GM18907 (cell line): ENCODE measurements at regions not wholly inside any gene's neighbourhood (a gene's known extent, or its start where the extent isn't known, plus 50 kb on each side); places are given as distances from the start of the nearest gene placed in this dataset.
"Not testable (repeated sequence)": the region's sequence is repeated elsewhere in the genome, so short reads cannot be mapped to it uniquely, and the experiment has no call there.

Source experiments
- ATAC-seq: cut with Tn5 transposase; IDR thresholded peaks from one replicate; pipeline ENCODE4 v1.9.1; 2021; ENCODE audit warnings: mild to moderate bottlenecking, moderate library complexity; ENCODE audit not compliant: unreplicated experiment

GRCh38 chr2:129915303-129915840 is 64.1 kb upstream of the RAB6C start:
- no peak for ATAC-seq

- no peak for ATAC-seq
These were observed 60.9 kb upstream of the RAB6C start for GRCh38 chr2:129918604-129919003.

DNA sequence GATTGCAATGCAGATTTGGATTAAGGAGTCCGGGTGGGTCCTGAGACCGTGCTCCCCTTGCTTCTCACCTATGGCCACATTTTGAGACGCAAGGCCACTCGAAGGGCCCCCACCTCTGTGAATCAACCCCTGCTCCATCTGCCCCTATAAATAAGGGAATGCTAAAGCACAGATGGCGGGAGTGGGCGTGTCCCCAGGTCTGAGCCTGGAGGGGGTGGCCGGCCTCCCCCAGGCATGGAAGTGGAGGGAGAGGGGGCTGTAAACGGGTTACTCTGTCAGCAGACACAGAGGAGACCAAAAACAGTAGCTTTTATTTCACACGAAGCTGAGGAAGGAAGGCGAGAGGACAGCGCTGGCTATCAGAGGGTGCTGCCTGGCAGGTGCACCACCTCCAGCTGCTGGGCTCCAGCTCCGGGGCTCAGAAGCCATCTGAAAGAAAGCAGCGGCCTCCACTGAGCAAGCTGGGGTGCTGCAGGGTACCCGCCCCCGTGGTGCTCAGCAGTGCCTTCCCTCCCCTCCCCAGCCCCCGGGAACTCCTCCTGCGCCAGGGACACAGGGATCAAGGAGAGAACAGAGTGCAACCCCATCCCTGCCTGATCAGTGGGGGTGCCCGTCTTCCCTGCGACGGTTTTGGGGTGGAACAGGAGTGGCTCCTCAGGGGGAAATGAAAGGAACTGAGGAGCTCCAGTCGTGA is 56.7 kb upstream of the RAB6C start:
- no peak for ATAC-seq

DNA sequence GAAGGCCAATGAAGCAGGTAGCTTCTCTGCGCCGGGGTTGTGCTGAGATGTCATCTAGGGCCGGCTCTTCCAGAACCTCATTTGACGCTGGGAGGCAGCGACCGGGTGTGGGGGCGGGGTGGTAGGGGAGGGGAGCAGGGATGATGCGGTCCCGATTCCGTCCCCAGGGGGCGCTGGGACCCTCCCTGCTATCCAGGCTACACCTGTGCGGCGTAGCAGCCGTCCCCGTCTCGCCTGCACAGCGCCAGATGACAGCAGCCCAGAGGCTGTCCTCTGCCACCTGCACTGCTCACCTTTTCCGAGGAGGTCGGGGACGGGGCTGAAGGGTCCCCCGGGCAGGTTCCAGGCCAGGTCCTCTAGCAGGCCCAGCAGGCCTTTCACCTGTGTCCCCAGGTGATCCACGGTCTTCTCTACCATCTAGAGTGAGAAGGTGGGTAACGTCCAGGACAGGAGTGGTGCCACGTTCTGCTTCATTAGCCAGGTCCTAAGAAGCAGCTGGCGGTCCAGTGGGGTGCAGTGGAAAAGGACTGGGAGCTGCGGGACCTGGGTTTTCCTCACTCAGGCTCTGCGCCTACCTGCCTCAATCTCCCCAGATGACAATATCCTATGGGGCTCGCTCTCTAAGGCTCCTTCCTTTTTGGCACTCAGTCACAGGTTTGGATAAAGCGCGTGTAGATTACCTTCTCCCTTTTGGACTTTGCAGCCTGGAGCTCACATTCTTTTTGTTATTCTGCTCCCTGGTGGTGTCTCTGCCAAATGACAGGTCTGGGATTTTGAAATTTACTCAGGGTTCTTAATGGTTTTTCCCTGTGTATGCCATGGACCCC is 56.0 kb upstream of the RAB6C start:
- ATAC-seq: peak; percentile 51

DNA sequence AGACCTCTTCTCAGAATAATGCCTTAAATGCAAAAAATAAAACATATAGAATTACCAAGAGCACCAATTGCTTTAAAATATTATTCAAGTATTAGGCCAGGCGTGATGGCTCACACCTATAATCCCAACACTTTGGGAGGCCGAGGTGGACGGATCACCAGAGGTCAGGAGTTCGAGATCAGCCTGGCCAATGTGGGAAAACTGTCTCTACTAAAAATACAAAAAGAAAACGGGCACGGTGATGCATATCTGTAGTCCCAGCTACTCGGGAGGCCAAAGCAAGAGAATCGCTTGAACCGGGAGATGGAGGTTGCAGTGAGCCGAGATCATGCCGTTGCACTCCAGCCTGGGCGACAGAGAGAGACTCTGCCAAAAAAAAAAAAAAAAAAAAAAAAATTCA is 55.4 kb upstream of the RAB6C start:
- ATAC-seq: not testable (repeated sequence)

DNA sequence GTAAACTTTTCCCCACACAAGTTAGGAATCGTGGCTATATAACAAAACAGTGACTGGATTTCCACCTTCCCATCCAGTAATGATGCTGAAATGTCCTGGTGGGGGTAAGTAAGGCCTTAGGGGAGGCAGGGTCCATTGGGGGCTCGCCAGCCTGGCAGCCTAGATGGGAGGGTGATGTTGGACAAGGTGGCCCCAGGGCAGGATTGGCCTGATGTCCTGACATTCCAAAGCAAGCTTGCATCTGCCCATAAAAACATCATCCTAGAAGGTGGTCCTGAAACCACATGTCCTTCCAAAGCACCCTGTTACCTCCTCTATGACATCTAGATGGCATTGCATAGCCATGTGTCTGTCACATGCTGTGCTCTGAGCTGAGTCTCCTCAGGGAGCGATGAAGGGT is 54.1 kb upstream of the RAB6C start:
- no peak for ATAC-seq

DNA sequence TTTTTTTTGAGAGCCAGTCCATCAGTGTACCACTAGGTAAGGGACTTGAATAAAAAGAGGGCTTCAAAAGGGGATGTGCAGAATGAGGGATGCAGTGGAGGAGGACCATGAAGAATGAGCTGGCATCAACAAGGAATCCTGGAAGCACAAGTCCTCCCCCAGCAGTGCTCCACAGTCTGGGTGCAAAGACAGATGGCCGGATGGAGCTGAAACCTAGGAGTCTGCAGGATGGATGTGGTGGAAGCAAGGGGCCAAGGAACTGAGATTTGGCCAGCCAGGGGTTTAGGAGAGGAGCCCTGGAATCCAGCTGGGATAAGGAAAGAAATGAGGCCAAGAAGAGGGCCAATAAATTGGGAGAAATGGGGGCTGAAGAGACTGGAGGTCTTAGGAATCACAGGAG is 51.8 kb upstream of the RAB6C start:
- no peak for ATAC-seq

- no peak for ATAC-seq
These were observed 49.9 kb upstream of the RAB6C start for GRCh38 chr2:129929321-129930290.
